Mesothelial cell of epicardium (in vitro differentiated cells): ENCODE measurements at regions not wholly inside any gene's neighbourhood (a gene's known extent, or its start where the extent isn't known, plus 50 kb on each side); places are given as distances from the start of the nearest gene placed in this dataset.

ENCODE experiments used
- DNase-seq, 2 experiments: peaks; one replicate each; pipeline ENCODE4 v3.0.0; 2021; ENCODE audit warnings: low spot score in 2 of 2; ENCODE audit not compliant: unreplicated experiment in 2 of 2
- H3K27ac Mint-ChIP-seq: 2 replicates; pipeline ENCODE4 v1.8.0; 2021; ENCODE audit warnings: mixed read lengths
- H3K27me3 Mint-ChIP-seq: 2 replicates; pipeline ENCODE4 v1.8.0; 2021; ENCODE audit warnings: low read depth, mixed read lengths
- H3K36me3 Mint-ChIP-seq: 2 replicates; pipeline ENCODE4 v1.8.0; 2021; ENCODE audit warnings: mixed read lengths
- H3K4me1 Mint-ChIP-seq: 2 replicates; pipeline ENCODE4 v1.8.0; 2021; ENCODE audit warnings: mixed read lengths
- H3K4me3 Mint-ChIP-seq: 2 replicates; pipeline ENCODE4 v1.8.0; 2021; ENCODE audit warnings: mild to moderate bottlenecking, moderate library complexity, mixed read lengths
- H3K9me3 Mint-ChIP-seq: 2 replicates; pipeline ENCODE4 v1.8.0; 2021; ENCODE audit warnings: mixed read lengths
- CTCF ChIP-seq: fragments of 200-600 bp; sonication (generic); IDR thresholded peaks from one replicate; pipeline ENCODE4 v1.5.0; 2021; ENCODE audit warnings: antibody characterized with exemption; ENCODE audit not compliant: unreplicated experiment

- DNase-seq: peak in 1 of 2 experiments; percentile 66
- peaks cover 28% of the 10 kb centered on the region for H3K4me1 Mint-ChIP-seq
- no peaks in the 10 kb centered on the region for H3K36me3 Mint-ChIP-seq
- H3K27me3 Mint-ChIP-seq: no peaks in the 10 kb centered on the region
- no peak for TF ChIP-seq CTCF
- H3K9me3 Mint-ChIP-seq: no peaks in the 10 kb centered on the region
- H3K27ac Mint-ChIP-seq: no peak overlapping the region
- no peak overlapping the region for H3K4me3 Mint-ChIP-seq
Measured at GRCh38 chr6:26223650-26224546, 136.7 kb downstream of the HFE start.

GRCh38 chr6:26224547-26224912 lies 137.3 kb downstream of the HFE start:
- no peak overlapping the region for H3K27ac Mint-ChIP-seq
- H3K36me3 Mint-ChIP-seq: no peaks in the 10 kb centered on the region
- DNase-seq: no peak
- no peaks in the 10 kb centered on the region for H3K27me3 Mint-ChIP-seq
- H3K4me1 Mint-ChIP-seq: peaks cover 26% of the 10 kb centered on the region
- no peak overlapping the region for H3K4me3 Mint-ChIP-seq
- no peaks in the 10 kb centered on the region for H3K9me3 Mint-ChIP-seq
- TF ChIP-seq CTCF: no peak

- H3K27ac Mint-ChIP-seq: no peak overlapping the region
- peaks cover 20% of the 10 kb centered on the region for H3K4me1 Mint-ChIP-seq
- TF ChIP-seq CTCF: peak; percentile 18
- peak in 1 of 2 experiments; percentile 76 for DNase-seq
- H3K9me3 Mint-ChIP-seq: no peaks in the 10 kb centered on the region
- no peak overlapping the region for H3K4me3 Mint-ChIP-seq
- no peaks in the 10 kb centered on the region for H3K27me3 Mint-ChIP-seq
- H3K36me3 Mint-ChIP-seq: no peaks in the 10 kb centered on the region
Measured at GRCh38 chr6:26224940-26225847, 138.0 kb downstream of the HFE start.

GRCh38 chr6:26225848-26226578 lies 138.8 kb downstream of the HFE start:
- peaks cover 14% of the 10 kb centered on the region for H3K4me1 Mint-ChIP-seq
- no peak for DNase-seq
- peak overlapping the region; percentile 65 for H3K4me3 Mint-ChIP-seq
- H3K36me3 Mint-ChIP-seq: no peaks in the 10 kb centered on the region
- peak overlapping the region; percentile 96 for H3K27ac Mint-ChIP-seq
- TF ChIP-seq CTCF: no peak
- H3K9me3 Mint-ChIP-seq: no peaks in the 10 kb centered on the region
- no peaks in the 10 kb centered on the region for H3K27me3 Mint-ChIP-seq

GRCh38 chr6:26226579-26226967 lies 138.4 kb upstream of the BTN3A2 start:
- no peaks in the 10 kb centered on the region for H3K27me3 Mint-ChIP-seq
- H3K4me1 Mint-ChIP-seq: peaks cover 14% of the 10 kb centered on the region
- H3K4me3 Mint-ChIP-seq: peak overlapping the region; percentile 65
- TF ChIP-seq CTCF: no peak
- no peaks in the 10 kb centered on the region for H3K9me3 Mint-ChIP-seq
- no peaks in the 10 kb centered on the region for H3K36me3 Mint-ChIP-seq
- H3K27ac Mint-ChIP-seq: peak overlapping the region; percentile 96
- no peak for DNase-seq
